GM10266 (cell line): ENCODE measurements at regions not wholly inside any gene's neighbourhood (a gene's known extent, or its start where the extent isn't known, plus 50 kb on each side); places are given as distances from the start of the nearest gene placed in this dataset.

Experiments used
- DNase-seq: peaks from one replicate; pipeline ENCODE4 v3.0.0; 2012; ENCODE audit errors: extremely low spot score
- TF ChIP-seq, protein P1 (sequence below): IDR thresholded peaks from 2 replicates; pipeline ENCODE4 v1.5.1; 2012; ENCODE audit warnings: mild to moderate bottlenecking, low read depth; ENCODE audit not compliant: control insufficient read depth, insufficient read depth; ENCODE audit errors: missing control alignments

DNA sequence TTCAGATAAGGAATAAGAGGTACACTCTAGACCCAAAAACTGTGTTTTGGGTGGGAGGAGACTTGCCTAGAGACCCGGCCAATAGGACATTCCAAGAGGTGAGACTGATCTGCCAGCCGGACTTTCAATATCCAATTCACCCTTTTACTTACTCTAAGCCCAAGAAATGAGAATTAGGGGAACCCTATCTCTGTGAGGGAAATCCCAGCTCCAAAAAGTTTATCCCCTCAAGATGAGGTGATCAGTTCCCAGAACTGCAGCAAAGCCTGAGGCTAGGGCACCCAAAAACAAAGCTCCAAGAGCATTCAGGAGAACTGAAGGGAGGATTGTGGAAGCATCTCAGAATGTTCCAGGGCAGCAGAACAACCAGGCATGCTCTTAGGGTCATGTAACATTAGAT, 251.7 kb downstream of the PTTG2 start:
- TF ChIP-seq, protein P1, sequence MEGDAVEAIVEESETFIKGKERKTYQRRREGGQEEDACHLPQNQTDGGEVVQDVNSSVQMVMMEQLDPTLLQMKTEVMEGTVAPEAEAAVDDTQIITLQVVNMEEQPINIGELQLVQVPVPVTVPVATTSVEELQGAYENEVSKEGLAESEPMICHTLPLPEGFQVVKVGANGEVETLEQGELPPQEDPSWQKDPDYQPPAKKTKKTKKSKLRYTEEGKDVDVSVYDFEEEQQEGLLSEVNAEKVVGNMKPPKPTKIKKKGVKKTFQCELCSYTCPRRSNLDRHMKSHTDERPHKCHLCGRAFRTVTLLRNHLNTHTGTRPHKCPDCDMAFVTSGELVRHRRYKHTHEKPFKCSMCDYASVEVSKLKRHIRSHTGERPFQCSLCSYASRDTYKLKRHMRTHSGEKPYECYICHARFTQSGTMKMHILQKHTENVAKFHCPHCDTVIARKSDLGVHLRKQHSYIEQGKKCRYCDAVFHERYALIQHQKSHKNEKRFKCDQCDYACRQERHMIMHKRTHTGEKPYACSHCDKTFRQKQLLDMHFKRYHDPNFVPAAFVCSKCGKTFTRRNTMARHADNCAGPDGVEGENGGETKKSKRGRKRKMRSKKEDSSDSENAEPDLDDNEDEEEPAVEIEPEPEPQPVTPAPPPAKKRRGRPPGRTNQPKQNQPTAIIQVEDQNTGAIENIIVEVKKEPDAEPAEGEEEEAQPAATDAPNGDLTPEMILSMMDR: no peak
- no peak for DNase-seq

GRCh38 chr4:38213083-38213805, 253.0 kb downstream of the PTTG2 start:
- no peak for DNase-seq
- TF ChIP-seq, protein P1: no peak

DNA sequence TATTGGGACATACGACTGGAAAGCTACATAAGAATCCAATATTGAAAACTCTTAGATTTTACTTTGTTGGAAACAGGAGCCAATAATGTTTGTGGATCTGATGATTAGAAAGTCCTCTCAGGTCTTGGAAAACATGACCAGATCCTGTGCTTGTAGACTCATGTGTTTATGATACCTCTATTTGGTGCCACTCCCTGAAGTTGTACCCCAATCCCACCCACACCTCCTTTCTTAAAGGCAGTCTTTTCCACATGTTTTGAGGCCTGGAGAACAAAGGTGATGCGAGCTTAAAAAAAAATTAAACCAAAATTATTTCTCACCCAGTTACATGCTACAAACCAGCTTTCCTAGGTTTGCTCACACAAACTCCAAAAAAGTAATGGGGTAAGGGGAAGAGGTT, 262.7 kb downstream of the PTTG2 start:
- no peak for DNase-seq
- TF ChIP-seq, protein P1: no peak

- TF ChIP-seq, protein P1: no peak
- no peak for DNase-seq
These were observed 263.1 kb downstream of the PTTG2 start for GRCh38 chr4:38223306-38223705.

GRCh38 chr4:38223782-38224236, 263.6 kb downstream of the PTTG2 start:
- no peak for DNase-seq
- TF ChIP-seq, protein P1: no peak

DNA sequence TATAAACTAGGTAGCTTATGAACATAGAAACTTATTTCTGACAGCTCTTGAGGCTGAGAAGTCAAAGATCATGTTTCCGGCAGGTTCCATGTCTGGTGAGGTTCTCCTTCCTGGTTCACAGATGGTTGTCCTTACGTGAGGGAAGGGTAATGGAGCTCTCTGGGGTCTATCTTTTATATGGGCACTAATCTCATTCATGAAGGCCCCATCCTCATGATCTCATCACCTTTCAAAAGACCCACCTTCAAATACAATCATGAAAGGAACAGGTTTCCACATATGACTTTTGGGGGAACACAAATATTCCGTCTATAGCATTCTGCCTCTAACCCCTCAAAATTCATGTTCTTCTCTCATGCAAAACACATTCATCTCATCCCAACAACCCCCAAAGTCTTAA, 264.7 kb downstream of the PTTG2 start:
- TF ChIP-seq, protein P1: no peak
- no peak for DNase-seq

- TF ChIP-seq, protein P1: no peak
- DNase-seq: no peak
These were observed 266.0 kb downstream of the PTTG2 start for GRCh38 chr4:38226170-38226569.
